GM21529 (cell line): ENCODE measurements at regions not wholly inside any gene's neighbourhood (a gene's known extent, or its start where the extent isn't known, plus 50 kb on each side); places are given as distances from the start of the nearest gene placed in this dataset.
"Not testable (repeated sequence)": the region's sequence is repeated elsewhere in the genome, so short reads cannot be mapped to it uniquely, and the experiment has no call there.

Source experiments
- ATAC-seq: cut with Tn5 transposase; IDR thresholded peaks from one replicate; pipeline ENCODE4 v1.9.1; 2021; ENCODE audit not compliant: unreplicated experiment

DNA sequence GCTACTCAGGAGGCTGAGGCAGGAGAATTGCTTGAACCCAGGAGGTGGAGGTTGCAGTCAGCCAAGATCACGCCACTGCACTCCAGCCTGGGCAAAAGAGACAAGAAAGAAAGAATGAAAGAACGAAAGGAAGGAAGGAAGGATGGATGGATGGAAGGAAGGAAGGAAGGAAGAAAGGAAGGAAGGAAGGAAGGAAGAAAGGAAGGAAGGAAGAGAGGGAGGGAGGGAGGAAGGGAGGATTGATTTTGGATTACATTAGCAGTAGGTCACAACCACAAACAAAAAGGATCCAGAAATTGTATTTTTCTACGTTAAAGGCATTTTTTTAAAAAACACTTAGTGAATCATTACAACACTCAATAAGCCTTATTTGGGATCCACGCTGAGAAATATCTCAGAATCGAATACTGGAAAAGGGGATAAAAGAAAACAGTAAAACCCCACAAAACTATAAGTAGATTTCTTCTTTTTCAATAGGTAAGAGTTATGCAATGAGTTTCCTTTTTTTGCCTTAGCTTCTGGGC is 136.9 kb upstream of the FREM1 start:
- ATAC-seq = no peak

DNA sequence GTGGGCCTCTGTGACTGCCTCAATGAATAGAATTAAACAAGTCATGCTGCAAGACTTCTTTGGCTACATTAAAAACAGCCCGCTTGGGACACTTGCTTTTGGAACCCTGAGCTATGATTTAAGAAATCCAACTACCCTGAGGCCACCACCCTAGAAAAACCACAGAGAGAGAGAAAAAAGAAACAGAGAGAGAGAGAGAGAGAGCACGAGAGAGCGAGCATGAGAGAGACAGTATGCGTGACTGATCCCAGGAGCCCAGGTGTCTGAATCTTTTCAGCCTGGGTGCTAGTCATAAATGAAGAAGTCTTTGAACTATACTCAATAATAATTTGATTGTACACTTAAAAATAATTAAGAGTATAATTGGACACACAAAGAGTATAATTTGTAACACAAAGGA is 123.1 kb upstream of the FREM1 start:
- ATAC-seq = no peak

DNA sequence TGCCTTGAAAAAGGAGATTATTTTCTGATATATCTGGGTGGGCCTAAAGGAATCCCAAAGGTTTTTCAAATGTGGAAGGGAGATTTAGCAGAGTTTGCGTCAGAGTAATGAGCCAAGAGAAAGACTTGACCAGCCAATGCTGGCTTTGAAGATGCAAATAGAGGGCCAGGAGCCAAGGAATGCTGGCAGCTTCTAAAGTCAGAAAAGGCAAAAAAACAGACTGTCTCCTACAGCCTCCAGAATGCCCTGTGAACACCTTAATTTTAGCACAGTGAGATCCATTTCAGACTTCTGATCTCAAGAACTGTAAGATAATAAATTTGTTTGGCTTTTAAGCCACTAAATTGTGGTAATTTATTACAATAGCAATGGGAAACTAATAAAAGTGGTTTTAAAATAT is 122.6 kb upstream of the FREM1 start:
- ATAC-seq = no peak

DNA sequence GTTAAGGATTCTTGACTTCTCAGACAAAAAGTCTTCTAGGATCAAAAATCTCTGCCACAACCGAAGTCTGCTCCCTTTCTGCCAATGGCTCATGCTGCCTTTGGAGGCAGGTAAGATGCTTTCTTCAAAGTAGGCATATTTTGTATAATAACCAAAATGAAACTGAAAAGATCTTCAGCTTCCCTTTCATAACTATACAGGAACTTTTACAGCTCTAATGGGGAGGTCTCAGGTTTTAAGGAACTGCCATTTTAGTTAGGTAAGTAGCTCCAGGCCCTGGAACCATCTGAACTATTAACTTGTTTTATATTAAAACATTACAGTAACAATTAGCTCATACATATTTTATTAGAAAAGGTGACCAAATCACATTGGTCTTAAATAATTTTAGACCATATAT is 110.9 kb upstream of the FREM1 start:
- ATAC-seq = no peak

DNA sequence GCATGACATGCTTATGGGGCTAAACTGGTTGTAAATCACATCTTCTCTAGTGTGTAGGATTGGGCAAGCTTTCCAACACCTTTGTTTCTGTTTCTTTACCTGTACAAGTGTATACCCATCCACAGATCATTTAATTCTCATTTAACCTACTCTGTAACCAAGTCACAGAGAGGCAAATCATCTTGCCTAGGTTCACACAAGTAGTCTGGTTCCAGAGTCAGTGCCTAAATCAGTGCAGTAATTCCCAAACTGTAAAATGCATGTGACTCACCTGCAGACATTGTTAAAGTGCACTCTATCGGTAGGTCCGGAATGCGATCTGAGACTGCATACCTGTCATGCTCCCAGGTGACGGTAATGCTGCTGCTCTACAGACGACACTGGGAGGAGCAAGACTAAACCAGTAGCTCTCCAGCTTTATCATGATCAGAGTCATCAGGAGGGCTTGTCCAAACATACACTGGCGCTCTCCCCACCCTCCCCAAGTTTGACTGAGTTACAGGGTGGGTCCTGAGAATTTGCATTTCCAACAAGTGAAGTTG is 107.9 kb upstream of the FREM1 start:
- ATAC-seq = no peak

DNA sequence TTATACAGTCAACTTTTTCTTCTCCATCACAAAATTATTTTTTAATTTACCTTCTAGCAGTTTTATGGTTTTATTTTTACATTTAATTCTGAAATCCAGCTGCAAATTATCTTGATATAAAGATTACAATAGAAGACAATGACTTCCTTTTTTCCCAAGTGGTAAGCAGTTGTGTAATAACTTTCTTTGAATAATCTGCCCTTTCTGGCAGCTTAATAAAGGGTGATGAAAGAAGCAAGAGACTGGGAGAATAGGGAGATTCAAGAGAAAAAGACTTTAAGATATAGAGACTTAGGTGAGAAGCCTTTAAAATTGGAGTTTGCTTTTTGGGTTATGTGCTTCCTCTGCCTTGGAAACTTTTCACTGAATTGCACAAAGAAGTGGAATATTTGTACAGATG is 100.4 kb upstream of the FREM1 start:
- ATAC-seq = no peak

DNA sequence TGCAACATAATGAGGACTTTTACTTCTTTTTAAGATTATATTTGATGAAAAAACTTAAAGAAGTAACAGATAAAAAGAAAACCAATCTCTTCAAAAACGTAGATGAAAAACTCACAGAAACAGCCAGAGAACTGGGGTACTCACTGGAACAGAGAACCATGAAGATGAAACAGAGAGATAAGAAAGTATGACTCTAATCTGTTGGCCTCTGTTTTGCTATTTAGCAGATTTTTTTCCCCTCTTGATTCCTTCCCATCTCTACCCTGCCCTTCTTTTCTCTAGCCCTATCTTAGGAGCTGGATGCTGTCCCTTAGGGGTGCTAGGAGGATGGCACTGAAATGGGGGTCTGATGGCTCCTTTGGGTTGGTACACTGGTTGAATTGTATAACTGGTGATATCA is 97.5 kb upstream of the FREM1 start:
- no peak for ATAC-seq

DNA sequence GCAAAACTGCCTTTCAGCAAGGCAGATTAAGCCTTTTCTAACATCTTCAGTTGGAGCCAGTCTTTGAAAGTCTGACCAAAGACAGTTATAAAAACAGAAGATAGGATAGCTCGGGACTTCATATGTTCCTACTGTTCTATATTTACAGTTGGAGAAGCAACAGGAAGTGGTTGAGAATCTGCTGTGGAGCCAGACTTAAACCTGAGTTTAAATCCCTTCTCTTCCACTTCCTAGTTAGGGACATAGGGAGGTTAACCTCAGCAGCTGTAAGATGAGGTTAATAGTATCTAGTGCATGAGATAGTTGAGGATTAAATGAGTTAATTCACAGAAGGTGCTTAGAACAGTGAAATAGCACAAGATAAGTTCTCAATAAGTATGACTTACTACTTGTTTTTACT is 84.5 kb upstream of the FREM1 start:
- no peak for ATAC-seq

DNA sequence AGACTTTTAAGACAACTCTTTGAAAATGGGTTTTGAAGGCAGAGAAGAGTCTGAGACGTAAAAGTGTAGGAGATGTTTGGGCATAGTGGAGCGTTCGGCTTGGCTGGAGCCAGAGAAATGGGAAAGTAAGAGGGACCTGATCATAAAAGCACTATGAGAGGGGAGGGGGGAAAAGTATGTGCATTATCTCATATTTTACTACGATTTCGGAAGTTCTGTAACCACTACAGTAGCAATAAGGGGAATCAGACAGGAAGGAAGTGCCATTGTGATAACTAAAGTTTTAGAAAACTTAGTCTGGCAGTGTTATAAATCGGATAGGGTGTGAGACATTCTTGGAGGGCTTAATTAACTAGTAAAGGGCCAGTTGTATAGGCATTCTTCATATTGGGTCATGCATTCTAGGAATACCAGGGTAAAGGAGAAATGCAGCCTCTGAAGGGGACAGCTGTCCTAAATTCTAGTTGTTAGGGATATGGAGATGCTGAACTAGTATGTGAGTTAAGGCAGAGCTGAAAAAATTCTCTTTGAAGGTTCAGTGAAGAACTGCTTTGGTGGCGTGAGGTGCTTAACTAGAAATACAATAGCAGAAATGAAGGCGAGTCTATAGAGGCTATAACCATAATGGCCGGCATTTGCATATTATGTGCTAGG is 83.8 kb upstream of the FREM1 start:
- ATAC-seq = no peak

DNA sequence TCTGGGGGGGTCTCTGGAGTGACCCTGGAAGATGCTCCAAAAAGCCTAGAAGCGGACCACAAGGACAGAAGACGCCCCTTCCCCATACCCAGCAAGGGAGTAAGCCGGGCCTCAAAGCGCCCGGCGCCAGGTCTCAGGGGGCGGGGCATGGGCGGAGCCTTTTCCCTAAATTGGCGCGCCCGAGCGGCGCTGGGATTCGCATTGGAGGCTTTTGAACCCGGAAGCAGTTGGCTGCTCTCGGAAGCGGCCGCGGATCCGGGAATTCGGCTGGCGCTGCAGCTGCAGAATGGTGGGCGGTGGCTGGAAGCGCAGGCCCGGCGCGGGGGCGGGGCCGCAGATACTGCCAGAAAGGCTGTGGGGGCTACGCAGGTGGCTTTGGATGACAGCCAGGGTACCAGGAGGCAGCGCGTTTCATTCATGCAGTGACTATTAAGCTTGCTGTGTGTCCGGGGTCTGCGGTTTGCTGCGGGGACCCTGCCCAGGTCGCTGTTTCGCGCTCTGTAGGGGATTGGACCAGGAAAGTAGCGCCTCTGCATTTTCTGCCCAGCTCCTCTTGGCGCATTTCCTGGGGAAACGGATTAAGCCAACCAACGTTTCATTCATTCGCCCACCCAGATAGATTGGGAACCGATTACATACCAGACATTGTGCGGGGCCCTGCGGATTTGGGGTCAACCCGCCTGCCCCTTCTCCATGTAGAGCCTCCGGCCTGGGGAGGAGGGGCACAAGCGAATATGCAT is 83.0 kb upstream of the FREM1 start:
- peak; percentile 52 for ATAC-seq

DNA sequence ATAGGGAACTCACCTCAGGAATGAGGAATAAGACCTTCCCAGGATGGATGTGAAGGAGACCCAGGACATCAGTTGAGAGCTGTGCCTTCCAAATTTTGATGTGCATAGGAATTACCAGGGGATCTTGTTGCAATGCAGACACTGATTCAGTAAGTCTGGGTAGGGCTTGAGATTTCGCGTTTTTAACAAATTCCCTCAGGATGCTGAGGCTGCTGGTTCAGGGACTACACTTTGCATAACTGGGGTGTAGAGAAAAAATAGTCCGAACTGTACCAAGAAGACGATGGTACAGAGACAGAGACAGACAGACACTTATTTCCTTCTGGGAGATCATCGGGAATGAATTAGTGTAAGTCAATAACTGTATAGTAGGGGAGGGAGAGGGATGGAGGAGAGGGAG is 82.3 kb upstream of the FREM1 start:
- no peak for ATAC-seq

DNA sequence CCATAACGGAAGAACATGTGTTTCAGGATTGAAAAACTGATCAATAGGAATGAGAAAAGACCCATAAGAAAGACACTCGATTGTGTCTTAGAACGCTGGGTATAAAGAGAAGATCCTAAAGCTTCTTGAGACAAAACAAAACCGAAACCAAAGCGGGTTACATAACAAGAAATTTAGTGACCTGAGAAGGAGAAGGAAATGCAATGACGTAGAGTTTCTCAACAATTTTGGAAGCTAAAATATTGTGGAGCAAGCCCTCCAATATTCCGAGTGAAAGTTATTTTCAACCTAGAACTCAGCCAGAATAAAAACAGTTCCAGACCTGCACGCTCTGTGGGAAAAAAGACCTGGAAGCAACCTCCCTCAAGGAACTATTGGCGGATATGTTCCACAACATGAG is 81.9 kb upstream of the FREM1 start:
- ATAC-seq = no peak

DNA sequence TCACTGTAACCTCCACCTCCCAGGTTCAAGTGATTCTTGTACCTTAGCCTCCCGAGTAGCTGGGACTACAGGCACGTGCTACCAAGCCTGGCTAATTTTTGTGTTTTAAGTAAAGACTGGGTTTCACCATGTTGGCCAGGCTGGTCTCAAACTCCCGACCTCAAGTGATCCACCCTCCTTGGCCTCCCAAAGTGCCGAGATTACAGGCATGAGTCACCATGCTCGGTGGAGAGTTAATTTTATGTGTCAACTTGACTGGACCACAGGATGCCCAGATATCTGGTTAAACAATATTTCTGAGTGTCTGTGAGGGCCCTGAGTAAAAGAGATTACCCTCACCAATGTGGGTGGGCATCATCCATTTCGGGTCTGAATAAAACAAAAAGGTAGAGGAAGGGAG is 80.4 kb upstream of the FREM1 start:
- not testable (repeated sequence) for ATAC-seq

DNA sequence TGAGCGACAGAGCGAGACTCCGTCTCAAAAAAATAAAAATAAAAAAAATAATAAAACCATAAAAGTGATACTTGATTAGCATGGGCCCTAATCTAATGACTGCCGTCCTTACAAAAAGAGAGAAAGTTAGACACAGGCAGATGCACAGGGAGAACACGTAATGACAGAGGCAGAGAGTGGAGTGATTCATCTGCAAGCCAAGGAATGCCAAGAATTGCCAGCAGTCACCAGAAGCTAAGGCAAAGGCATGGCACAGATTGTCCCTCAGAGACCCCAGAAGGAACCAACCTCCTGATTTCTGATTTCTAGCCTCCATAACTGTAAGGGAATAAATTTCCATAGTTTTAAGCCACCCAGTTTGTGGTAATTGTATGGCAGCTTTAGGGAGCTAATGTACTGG is 79.6 kb upstream of the FREM1 start:
- ATAC-seq = no peak

DNA sequence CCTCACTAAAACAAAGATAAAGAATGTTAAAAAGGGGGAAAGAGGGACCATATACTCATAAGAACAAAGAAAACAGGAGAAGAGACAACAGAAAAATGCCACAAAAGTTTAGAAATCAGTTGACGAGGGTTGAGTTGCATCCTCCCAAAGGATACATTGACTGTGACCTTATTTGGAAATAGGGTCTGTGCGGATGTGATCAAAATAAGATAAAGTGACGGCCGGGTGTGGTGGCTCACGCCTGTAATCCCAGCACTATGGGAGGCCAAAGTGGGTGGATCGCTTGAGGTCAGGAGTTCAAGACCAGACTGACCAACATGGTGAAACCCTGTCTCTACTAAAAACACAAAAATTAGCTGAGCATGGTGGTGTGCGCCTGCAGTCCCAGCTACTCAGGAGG is 79.1 kb upstream of the FREM1 start:
- not testable (repeated sequence) for ATAC-seq

DNA sequence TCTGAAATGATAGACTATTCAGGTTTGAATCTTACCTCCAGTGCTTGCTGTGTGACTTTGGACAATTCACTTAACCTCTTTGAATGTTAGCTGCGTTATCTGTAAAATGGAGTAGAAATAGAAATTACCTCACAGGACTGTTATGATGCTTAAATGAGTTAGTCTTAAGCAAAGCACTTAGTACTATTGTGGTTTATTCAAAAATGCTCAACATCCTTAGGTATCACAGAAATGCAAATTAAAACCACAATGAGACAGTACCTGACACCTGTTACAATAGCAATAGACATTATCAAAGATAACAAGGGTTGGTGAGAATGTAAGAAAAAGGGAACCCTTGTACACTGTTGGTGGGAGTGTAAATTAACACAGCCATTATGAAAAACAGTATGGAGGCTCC is 77.6 kb upstream of the FREM1 start:
- no peak for ATAC-seq

DNA sequence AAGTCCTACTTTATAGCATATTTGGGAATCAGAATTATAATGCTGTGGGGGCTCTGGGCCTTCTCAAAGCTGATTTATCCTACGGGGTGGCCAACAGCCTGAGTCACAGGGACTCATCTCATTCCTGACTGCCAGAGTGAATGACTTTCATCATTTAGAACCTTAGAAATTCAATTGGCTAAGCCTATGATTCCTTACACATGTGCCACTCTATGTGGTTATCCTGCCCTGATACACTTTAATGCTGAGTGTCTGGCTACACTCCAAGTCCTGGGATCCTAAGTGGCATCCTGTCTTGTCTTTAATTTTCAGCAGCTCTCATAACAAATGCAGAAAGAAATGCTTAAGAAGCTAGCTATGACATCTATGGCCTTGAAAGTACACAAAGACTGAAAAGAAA is 75.2 kb upstream of the FREM1 start:
- no peak for ATAC-seq

DNA sequence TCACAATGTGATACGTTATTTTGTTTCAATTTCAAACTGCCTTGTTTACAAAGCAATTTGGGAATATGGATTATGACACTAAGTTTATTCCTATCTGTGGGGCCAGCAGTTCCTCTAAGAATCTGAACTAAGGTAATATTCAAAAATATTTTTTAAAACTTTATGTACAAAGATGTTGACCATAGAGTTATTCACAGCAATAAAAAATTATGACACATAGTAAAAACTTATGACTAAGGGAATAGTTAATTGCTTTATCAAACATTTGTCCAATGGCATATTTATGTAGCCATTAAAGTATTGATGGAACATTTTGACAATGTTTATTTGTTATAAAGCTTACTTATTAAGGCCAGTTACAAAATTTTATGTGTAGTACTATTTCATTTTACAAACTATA is 73.4 kb upstream of the FREM1 start:
- no peak for ATAC-seq

DNA sequence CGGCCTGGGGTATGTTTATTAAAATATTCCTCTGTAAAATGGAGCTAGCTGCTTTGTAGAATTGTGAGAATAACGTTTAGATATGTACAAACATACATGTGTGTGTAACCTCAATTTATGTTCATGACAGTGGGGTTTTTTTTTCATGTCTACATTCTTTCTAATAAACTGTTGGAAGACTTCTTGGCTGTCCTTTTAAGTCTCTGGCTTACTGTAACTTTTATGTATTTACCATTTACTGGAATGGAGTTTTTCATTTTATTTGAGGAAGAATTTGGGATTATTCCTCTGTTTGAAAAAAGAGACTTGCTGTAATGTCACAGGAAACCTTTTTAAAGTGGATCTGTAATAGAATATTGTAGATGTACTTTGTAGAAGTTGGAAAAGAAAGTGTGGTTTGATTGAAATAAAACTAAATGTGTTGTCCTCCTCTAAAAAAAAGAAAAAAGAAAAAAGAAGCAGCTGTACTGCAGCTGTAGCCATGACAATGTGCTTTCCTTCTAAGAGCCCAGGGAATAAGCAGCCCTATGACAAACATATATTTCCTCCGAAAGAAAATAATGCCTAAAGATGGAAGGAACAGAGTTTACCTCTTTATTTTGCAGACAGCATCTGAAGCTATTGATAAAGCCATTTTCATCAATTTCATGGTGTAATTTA is 71.2 kb upstream of the FREM1 start:
- no peak for ATAC-seq

DNA sequence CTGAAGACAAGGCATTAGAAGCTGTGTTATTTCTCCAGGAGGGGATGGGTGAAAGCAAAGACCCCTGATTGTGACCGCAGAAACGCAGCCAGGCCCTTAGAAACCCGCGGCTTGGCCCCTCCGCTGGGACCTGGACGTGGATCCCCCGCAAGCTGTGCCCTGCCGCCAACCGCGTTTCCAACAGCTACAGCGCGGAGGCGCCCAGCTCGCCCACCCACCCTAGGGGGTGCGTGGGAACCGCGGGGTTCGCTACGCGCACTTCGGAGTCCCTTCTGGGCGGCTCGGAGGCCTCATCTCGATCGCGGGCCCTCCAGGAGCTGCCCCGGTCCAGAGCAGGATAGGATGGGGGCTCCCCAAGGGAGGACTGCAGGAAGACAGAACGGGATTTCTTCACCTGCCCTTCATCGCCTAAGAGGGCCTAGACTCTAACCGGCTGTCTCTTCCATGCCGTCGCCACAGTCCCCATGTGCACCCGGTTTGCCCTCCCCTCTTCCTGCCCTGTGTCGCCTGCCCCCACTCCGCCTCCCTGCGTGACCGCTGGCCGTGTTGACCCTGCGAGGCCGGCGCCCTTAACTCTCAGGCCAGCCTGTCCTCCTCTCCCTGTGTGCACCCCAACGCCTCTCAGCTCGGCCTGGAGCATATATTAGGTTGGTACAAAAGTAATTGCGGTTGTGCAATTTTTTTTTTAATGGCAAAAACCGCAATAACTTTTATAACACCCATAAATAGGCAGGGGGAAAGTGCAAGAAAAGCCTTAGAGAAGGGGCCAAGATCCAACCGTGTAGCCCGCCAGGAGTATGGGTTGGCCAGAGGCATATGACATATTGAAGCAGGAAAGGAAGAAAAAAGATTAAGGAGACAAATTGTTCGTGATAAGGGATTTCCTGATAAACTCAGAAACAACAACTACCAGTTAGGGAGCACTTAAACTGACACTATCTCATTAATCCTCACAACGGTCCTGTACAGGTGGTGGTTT is 68.1 kb upstream of the FREM1 start:
- no peak for ATAC-seq
